Neural crest cell (in vitro differentiated cells): ENCODE measurements at regions not wholly inside any gene's neighbourhood (a gene's known extent, or its start where the extent isn't known, plus 50 kb on each side); places are given as distances from the start of the nearest gene placed in this dataset.

Source experiments
- DNase-seq: peaks from one replicate; pipeline ENCODE4 v3.0.0; 2021; ENCODE audit warnings: low read depth, mixed read lengths, low spot score
- H3K27ac Mint-ChIP-seq: one replicate; pipeline ENCODE4 v1.8.0; 2021; ENCODE audit warnings: mild to moderate bottlenecking, mixed read lengths; ENCODE audit not compliant: unreplicated experiment
- H3K27me3 Mint-ChIP-seq: 2 replicates; pipeline ENCODE4 v1.8.0; 2021; ENCODE audit warnings: low read depth, mild to moderate bottlenecking, mixed read lengths
- H3K36me3 Mint-ChIP-seq: 2 replicates; pipeline ENCODE4 v1.8.0; 2021; ENCODE audit warnings: low read depth, mild to moderate bottlenecking, mixed read lengths
- H3K4me1 Mint-ChIP-seq: 2 replicates; pipeline ENCODE4 v1.8.0; 2021; ENCODE audit warnings: mixed read lengths
- H3K4me3 Mint-ChIP-seq: one replicate; pipeline ENCODE4 v1.8.0; 2021; ENCODE audit warnings: mild to moderate bottlenecking, mixed read lengths
- H3K9me3 Mint-ChIP-seq: 2 replicates; pipeline ENCODE4 v1.8.0; 2021; ENCODE audit warnings: mixed read lengths
- CTCF ChIP-seq: fragments of 200-600 bp; sonication (generic); conservative IDR thresholded peaks from 2 replicates; pipeline ENCODE4 v1.5.0; 2021; ENCODE audit warnings: antibody characterized with exemption, mild to moderate bottlenecking

GRCh38 chr15:79195239-79195638 is 87.3 kb upstream of the ANKRD34C start:
- no peak overlapping the region for H3K4me3 Mint-ChIP-seq
- H3K27me3 Mint-ChIP-seq = peaks cover 9% of the 10 kb centered on the region
- peaks cover 23% of the 10 kb centered on the region for H3K4me1 Mint-ChIP-seq
- DNase-seq = no peak
- H3K27ac Mint-ChIP-seq = peak overlapping the region; percentile 76
- no peak for TF ChIP-seq CTCF
- no peaks in the 10 kb centered on the region for H3K36me3 Mint-ChIP-seq
- H3K9me3 Mint-ChIP-seq = no peaks in the 10 kb centered on the region

GRCh38 chr15:79194386-79194785 is 88.1 kb upstream of the ANKRD34C start:
- no peak for DNase-seq
- H3K36me3 Mint-ChIP-seq = no peaks in the 10 kb centered on the region
- no peak overlapping the region for H3K4me3 Mint-ChIP-seq
- no peak overlapping the region for H3K27ac Mint-ChIP-seq
- no peak for TF ChIP-seq CTCF
- H3K27me3 Mint-ChIP-seq = peaks cover 9% of the 10 kb centered on the region
- no peaks in the 10 kb centered on the region for H3K9me3 Mint-ChIP-seq
- peaks cover 28% of the 10 kb centered on the region for H3K4me1 Mint-ChIP-seq

GRCh38 chr15:79193549-79193948 is 89.0 kb upstream of the ANKRD34C start:
- no peak overlapping the region for H3K27ac Mint-ChIP-seq
- no peak overlapping the region for H3K4me3 Mint-ChIP-seq
- peaks cover 28% of the 10 kb centered on the region for H3K4me1 Mint-ChIP-seq

GRCh38 chr15:79193103-79193502 is 89.4 kb upstream of the ANKRD34C start:
- H3K9me3 Mint-ChIP-seq = no peaks in the 10 kb centered on the region
- DNase-seq = no peak
- no peak overlapping the region for H3K4me3 Mint-ChIP-seq
- no peaks in the 10 kb centered on the region for H3K36me3 Mint-ChIP-seq
- peaks cover 28% of the 10 kb centered on the region for H3K4me1 Mint-ChIP-seq
- H3K27me3 Mint-ChIP-seq = peaks cover 9% of the 10 kb centered on the region
- TF ChIP-seq CTCF = no peak
- H3K27ac Mint-ChIP-seq = no peak overlapping the region

More at GRCh38 chr15:79193549-79193948, 89.0 kb upstream of the ANKRD34C start:
- Mint-ChIP-seq H3K9me3 (no peaks in the 10 kb centered on the region), H3K36me3 (no peaks in the 10 kb centered on the region), H3K27me3 (peaks cover 9% of the 10 kb centered on the region)
- DNase-seq = no peak
- TF ChIP-seq CTCF = no peak

GRCh38 chr15:79192462-79193036 is 90.0 kb upstream of the ANKRD34C start:
- no peak for TF ChIP-seq CTCF
- Mint-ChIP-seq H3K4me1 (peaks cover 28% of the 10 kb centered on the region), H3K9me3 (no peaks in the 10 kb centered on the region), H3K4me3 (no peak overlapping the region), H3K27ac (no peak overlapping the region), H3K36me3 (no peaks in the 10 kb centered on the region), H3K27me3 (peaks cover 6% of the 10 kb centered on the region)
- no peak for DNase-seq
